Activated CD4-positive, CD25-positive, alpha-beta regulatory T cell (primary cell): ENCODE measurements at regions not wholly inside any gene's neighbourhood (a gene's known extent, or its start where the extent isn't known, plus 50 kb on each side); places are given as distances from the start of the nearest gene placed in this dataset.

Experiments
- DNase-seq, 4 experiments: peaks; one replicate each; lab custom pipeline; 2025; lab: John Stamatoyannopoulos, UW

- DNase-seq: no peak
These were observed 354.2 kb downstream of the CXCL12 start for GRCh38 chr10:44030738-44031137.

- no peak for DNase-seq
These were observed 354.8 kb downstream of the CXCL12 start for GRCh38 chr10:44030132-44030531.

- no peak for DNase-seq
These were observed 356.3 kb downstream of the CXCL12 start for GRCh38 chr10:44028384-44029137.

GRCh38 chr10:44024356-44025116, 360.4 kb downstream of the CXCL12 start:
- no peak for DNase-seq

GRCh38 chr10:44023517-44023916, 361.4 kb downstream of the CXCL12 start:
- DNase-seq: no peak

DNA sequence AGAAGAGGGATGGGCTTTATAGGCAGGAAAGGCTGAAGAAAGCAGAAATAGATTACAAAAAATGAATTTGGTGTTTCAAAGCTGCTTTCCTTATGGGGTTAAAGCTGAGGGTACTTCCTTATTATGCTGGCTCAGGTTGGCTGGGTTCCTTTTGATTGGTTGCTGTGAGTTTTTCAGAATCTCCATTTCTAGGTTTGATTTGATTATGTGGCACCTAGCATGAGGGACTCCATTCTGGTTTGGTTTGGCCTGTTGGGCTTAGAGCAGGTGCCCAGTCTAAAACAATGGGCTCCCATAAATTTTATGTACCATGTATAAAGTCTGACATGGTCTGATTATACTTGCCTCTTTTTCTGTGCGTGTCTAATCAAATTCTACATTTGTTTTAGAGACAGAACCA, 362.7 kb downstream of the CXCL12 start:
- no peak for DNase-seq

- no peak for DNase-seq
These were observed 364.4 kb downstream of the CXCL12 start for GRCh38 chr10:44020322-44021111.

GRCh38 chr10:44017483-44018145, 367.3 kb downstream of the CXCL12 start:
- no peak for DNase-seq

DNA sequence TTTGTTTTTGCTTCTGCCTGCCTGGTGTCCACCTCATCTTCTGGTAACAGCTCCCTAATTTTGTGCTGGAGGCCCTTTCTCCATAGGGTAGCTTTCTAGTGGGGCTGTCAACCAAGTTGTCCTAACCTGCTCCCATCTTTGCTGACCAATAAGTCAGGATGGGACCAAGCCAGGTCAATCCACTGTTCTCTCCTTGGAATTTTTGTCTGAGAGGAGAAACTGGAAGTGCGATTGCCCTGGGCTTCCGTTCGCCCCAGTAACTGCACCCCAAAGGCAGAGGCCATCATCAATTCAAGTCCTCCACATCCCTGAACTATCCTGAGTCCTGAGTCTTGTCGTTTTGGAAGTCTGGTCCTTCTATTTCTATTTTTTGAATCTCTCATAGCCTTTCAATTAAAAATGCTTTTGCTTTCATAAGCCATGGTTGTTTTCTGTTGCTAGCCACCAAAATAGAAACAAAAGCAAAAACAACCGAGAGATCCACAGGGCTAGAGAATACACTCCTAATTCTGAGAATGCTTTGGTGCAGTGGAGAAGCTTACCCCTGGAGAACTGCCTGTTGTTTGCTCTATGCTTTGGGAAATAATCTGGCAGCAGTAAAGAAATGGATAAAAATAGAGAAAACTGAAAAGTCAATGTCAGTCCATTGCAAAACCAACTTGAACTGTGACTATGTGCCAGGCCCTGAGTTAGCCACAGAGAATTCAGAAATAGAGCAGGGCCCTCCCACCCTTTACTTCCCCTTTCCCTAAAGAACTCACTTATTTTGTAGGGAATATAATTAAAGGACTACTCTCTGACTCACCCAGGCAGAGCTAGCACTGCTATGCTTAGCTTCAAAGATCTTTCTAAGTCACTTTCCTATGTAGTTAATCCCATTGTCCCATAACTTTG, 368.1 kb downstream of the CXCL12 start:
- no peak for DNase-seq

DNA sequence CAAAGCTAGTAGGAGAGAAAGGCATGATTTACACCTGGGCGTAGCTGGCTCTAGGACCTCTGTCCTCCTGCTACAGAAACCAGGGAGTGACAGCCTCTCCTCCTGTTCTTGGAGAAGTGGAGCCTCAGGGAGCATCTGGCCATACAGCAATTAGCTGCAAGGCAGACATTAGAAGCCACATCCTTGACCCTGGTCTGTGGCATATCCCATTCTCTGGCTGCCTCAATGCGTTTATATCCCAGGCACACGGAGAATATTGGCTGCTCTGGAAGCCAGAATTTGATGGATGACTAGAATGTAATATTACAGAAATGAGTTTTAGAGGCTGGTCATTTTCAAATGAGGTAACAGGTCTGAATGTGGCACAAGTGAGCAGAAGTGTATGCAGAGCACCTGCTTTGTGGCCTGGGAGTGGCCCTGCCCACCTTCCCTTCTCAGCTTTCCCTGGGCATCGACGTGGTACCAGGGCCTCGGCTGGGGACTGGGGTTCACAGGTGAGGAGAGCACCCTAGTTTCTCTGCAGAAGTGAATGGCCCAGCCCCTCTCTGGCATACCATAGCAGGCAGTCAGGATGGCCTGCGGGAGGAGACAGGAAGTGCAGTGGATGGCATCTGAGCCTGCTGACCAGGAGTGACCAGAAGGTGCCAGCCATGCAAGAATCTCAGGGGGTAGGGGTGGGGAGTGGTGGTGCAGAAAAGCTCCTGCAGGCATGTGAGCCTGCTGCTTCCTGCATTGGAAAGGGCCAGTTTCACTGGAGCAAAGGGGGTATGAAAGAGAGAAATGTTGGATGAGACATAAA, 367.2 kb upstream of the ZNF32 start:
- DNase-seq: no peak

DNA sequence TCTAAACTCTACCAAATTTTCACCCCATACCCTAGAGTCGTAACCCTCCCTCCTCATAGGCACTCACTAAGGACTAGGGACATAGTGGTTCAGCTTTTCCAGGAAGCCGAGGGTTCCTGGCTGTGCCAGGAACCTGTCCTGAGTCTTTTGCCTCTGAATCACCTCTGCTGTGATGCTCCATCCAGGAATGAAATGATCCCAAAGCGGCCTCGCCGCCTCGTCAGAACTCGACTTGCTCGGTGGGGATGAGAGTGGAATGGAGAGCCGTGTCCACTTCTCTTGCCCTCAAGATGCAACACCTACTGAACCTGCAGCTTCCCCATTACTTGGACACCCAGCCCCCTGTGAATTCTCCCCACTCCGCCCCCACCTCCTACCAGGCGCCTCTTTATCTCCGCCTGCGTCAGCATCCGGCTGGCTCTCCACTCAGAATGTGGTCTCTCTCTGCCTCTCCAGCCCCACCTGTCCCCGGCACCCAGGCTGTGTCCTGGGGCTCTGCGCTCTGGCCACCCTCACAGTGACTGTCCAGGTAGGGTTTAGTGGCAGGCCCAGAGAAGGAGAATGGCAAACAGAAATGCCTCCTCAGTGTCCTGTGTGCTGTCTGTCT, 366.1 kb upstream of the ZNF32 start:
- no peak for DNase-seq

GRCh38 chr10:44013981-44014380, 365.3 kb upstream of the ZNF32 start:
- no peak for DNase-seq

- DNase-seq: no peak
These were observed 364.2 kb upstream of the ZNF32 start for GRCh38 chr10:44012921-44013320.

- no peak for DNase-seq
These were observed 362.9 kb upstream of the ZNF32 start for GRCh38 chr10:44011603-44011981.

- no peak for DNase-seq
These were observed 362.4 kb upstream of the ZNF32 start for GRCh38 chr10:44010873-44011602.

GRCh38 chr10:44009891-44010632, 361.4 kb upstream of the ZNF32 start:
- DNase-seq: no peak

DNA sequence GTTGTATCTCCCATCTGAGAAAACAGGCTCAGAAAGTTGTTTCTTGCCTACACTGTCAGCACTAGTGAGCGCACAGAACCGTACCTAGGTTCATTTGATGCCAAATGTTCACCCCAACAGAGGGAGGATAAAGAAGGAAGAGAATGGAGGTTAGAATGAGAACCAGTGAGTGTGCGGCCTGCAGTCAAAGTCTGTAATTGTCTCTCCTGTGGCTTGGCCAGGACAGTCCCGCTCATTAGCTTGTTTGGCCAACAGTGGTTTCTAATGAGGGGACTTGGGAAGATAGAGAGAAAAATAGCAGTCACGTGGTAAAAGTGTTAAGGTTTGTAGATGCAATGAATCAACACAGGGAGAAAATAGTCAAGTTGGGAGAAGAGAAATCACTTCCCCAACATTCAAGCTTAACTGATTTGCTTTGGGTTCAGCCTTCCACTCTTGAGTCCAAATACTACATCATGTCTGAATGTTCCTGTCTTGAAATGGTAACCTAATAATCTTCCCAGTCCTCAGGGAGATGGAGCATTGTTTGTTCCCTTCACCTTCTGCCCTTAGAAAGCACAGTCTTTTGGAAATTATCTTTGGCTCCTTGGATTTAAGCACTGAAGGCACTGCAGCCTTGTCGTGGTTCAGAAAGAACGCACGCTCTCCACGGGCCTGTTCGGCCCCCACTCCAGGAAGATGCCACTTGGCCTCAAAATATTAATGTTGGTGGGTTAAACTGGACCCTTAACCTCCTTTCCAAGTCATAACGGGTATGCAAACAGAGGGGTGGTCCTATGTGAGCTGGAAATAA, 360.4 kb upstream of the ZNF32 start:
- no peak for DNase-seq
